ENCODE measurements at regions not wholly inside any gene's neighbourhood (a gene's known extent, or its start where the extent isn't known, plus 50 kb on each side); places are given as distances from the start of the nearest gene placed in this dataset.
A peak's percentile ranks its signal among the peaks of the same experiment; 100 is the strongest.

GRCh38 chr21:36207577-36208320 lies 51.1 kb downstream of the DOP1B start:
- Histone ChIP-seq H3K4me1 (ENCODE audit: control insufficient read depth in 1 of 2, insufficient read depth in 2 of 2, low read length in 2 of 2) (no peaks in the 10 kb centered on the region), H3K27ac (ENCODE audit: low read depth in 1 of 2, low read length in 2 of 2) (no peak overlapping the region), H3K4me3 (ENCODE audit: low read length in 2 of 2) (no peak overlapping the region), H3K27me3 (ENCODE audit: control insufficient read depth in 1 of 2, insufficient read depth in 2 of 2, low read length in 1 of 2) (no peaks in the 10 kb centered on the region), H3K36me3 (ENCODE audit: control insufficient read depth in 1 of 2, insufficient read depth in 2 of 2, low read length in 1 of 2) (no peaks in the 10 kb centered on the region), H3K9me3 (ENCODE audit: control insufficient read depth, low read length) (no peaks in the 10 kb centered on the region)
- intact Hi-C loops (cut with DNase I): loop anchor here in 1 of 2 donors (5.0 kb wide), 1 partner anchor 65 kb away; no protein-coding TSS in a partner anchor
- ATAC-seq (ENCODE audit: low FRiP score) (no peak), DNase-seq (peak in 1 of 2 donors; percentile 53)
- WGBS, 2 donors: 88 to 92% methylated on average over 15 of the region's 15 CpGs

- H3K36me3 ChIP-seq (ENCODE audit: control insufficient read depth in 1 of 2, insufficient read depth in 2 of 2, low read length in 1 of 2): no peaks in the 10 kb centered on the region
- intact Hi-C loops (cut with DNase I): loop anchor here in 1 of 2 donors (5.0 kb wide), 1 partner anchor 66 kb away; no protein-coding TSS in a partner anchor
- H3K4me3 ChIP-seq (ENCODE audit: low read length in 2 of 2): no peak overlapping the region
- H3K9me3 ChIP-seq (ENCODE audit: control insufficient read depth, low read length): no peaks in the 10 kb centered on the region
- peak in 1 of 2 donors; percentile 51 for DNase-seq
- H3K4me1 ChIP-seq (ENCODE audit: control insufficient read depth in 1 of 2, insufficient read depth in 2 of 2, low read length in 2 of 2): no peaks in the 10 kb centered on the region
- no peak overlapping the region for H3K27ac ChIP-seq (ENCODE audit: low read depth in 1 of 2, low read length in 2 of 2)
- H3K27me3 ChIP-seq (ENCODE audit: control insufficient read depth in 1 of 2, insufficient read depth in 2 of 2, low read length in 1 of 2): no peaks in the 10 kb centered on the region
- 94 to 95% methylated on average over 27 of the region's 27 CpGs for WGBS, 2 donors
- no peak for ATAC-seq (ENCODE audit: low FRiP score)
Measured at GRCh38 chr21:36208326-36209013, 51.8 kb downstream of the DOP1B start.

GRCh38 chr21:36209626-36210171 lies 53.1 kb downstream of the DOP1B start:
- Histone ChIP-seq H3K27ac (ENCODE audit: low read depth in 1 of 2, low read length in 2 of 2) (no peak overlapping the region), H3K4me1 (ENCODE audit: control insufficient read depth in 1 of 2, insufficient read depth in 2 of 2, low read length in 2 of 2) (no peaks in the 10 kb centered on the region), H3K27me3 (ENCODE audit: control insufficient read depth in 1 of 2, insufficient read depth in 2 of 2, low read length in 1 of 2) (no peaks in the 10 kb centered on the region), H3K9me3 (ENCODE audit: control insufficient read depth, low read length) (no peaks in the 10 kb centered on the region), H3K36me3 (ENCODE audit: control insufficient read depth in 1 of 2, insufficient read depth in 2 of 2, low read length in 1 of 2) (no peaks in the 10 kb centered on the region), H3K4me3 (ENCODE audit: low read length in 2 of 2) (no peak overlapping the region)
- DNase-seq (no peak), ATAC-seq (ENCODE audit: low FRiP score) (no peak)
- intact Hi-C loops (cut with DNase I): loop anchor here in 1 of 2 donors (5.0 kb wide), 1 partner anchor 67 kb away; no protein-coding TSS in a partner anchor
- WGBS, 2 donors: 89% methylated on average over 11 of the region's 11 CpGs

GRCh38 chr21:36210779-36211659 lies 54.4 kb downstream of the DOP1B start:
- H3K4me3 ChIP-seq (ENCODE audit: low read length in 2 of 2): no peak overlapping the region
- H3K27ac ChIP-seq (ENCODE audit: low read depth in 1 of 2, low read length in 2 of 2): no peak overlapping the region
- H3K36me3 ChIP-seq (ENCODE audit: control insufficient read depth in 1 of 2, insufficient read depth in 2 of 2, low read length in 1 of 2): no peaks in the 10 kb centered on the region
- intact Hi-C loops (cut with DNase I): no loop called here
- DNase-seq (peak in 1 of 2 donors; percentile 37), ATAC-seq (ENCODE audit: low FRiP score) (no peak)
- H3K27me3 ChIP-seq (ENCODE audit: control insufficient read depth in 1 of 2, insufficient read depth in 2 of 2, low read length in 1 of 2): no peaks in the 10 kb centered on the region
- no peaks in the 10 kb centered on the region for H3K9me3 ChIP-seq (ENCODE audit: control insufficient read depth, low read length)
- 90 to 91% methylated on average over 21 of the region's 21 CpGs for WGBS, 2 donors
- no peaks in the 10 kb centered on the region for H3K4me1 ChIP-seq (ENCODE audit: control insufficient read depth in 1 of 2, insufficient read depth in 2 of 2, low read length in 2 of 2)

- intact Hi-C loops (cut with DNase I): loop anchor here in 1 of 2 donors (2.0 kb wide), 1 partner anchor 55 kb away; the partner anchor contains the start of gene DOP1B
- DNase-seq (peak in 1 of 2 donors; percentile 45), ATAC-seq (ENCODE audit: low FRiP score) (no peak)
- no peak overlapping the region for H3K4me3 ChIP-seq (ENCODE audit: low read length in 2 of 2)
- no peak overlapping the region for H3K27ac ChIP-seq (ENCODE audit: low read depth in 1 of 2, low read length in 2 of 2)
- H3K9me3 ChIP-seq (ENCODE audit: control insufficient read depth, low read length): no peaks in the 10 kb centered on the region
- H3K4me1 ChIP-seq (ENCODE audit: control insufficient read depth in 1 of 2, insufficient read depth in 2 of 2, low read length in 2 of 2): no peaks in the 10 kb centered on the region
- 90 to 94% methylated on average over 9 of the region's 9 CpGs for WGBS, 2 donors
- peaks cover 0 to 3% of the 10 kb centered on the region in 2 donors for H3K36me3 ChIP-seq (ENCODE audit: control insufficient read depth in 1 of 2, insufficient read depth in 2 of 2, low read length in 1 of 2)
- H3K27me3 ChIP-seq (ENCODE audit: control insufficient read depth in 1 of 2, insufficient read depth in 2 of 2, low read length in 1 of 2): no peaks in the 10 kb centered on the region
Measured at GRCh38 chr21:36211660-36212512, 55.3 kb downstream of the DOP1B start.

GRCh38 chr21:36212513-36212780 lies 55.8 kb downstream of the DOP1B start:
- intact Hi-C loops (cut with DNase I): loop anchor here in 1 of 2 donors (2.0 kb wide), 1 partner anchor 56 kb away; the partner anchor contains the start of gene DOP1B
- ATAC-seq (ENCODE audit: low FRiP score) (no peak), DNase-seq (peak in 1 of 2 donors; percentile 2)
- H3K27me3 ChIP-seq (ENCODE audit: control insufficient read depth in 1 of 2, insufficient read depth in 2 of 2, low read length in 1 of 2): no peaks in the 10 kb centered on the region
- H3K4me3 ChIP-seq (ENCODE audit: low read length in 2 of 2): no peak overlapping the region
- H3K27ac ChIP-seq (ENCODE audit: low read depth in 1 of 2, low read length in 2 of 2): no peak overlapping the region
- peaks cover 0 to 3% of the 10 kb centered on the region in 2 donors for H3K36me3 ChIP-seq (ENCODE audit: control insufficient read depth in 1 of 2, insufficient read depth in 2 of 2, low read length in 1 of 2)
- H3K4me1 ChIP-seq (ENCODE audit: control insufficient read depth in 1 of 2, insufficient read depth in 2 of 2, low read length in 2 of 2): no peaks in the 10 kb centered on the region
- 94 to 95% methylated on average over 5 of the region's 5 CpGs for WGBS, 2 donors
- H3K9me3 ChIP-seq (ENCODE audit: control insufficient read depth, low read length): no peaks in the 10 kb centered on the region

- H3K36me3 ChIP-seq (ENCODE audit: control insufficient read depth in 1 of 2, insufficient read depth in 2 of 2, low read length in 1 of 2): peaks cover 0 to 3% of the 10 kb centered on the region in 2 donors
- H3K4me1 ChIP-seq (ENCODE audit: control insufficient read depth in 1 of 2, insufficient read depth in 2 of 2, low read length in 2 of 2): no peaks in the 10 kb centered on the region
- no peaks in the 10 kb centered on the region for H3K9me3 ChIP-seq (ENCODE audit: control insufficient read depth, low read length)
- H3K27me3 ChIP-seq (ENCODE audit: control insufficient read depth in 1 of 2, insufficient read depth in 2 of 2, low read length in 1 of 2): no peaks in the 10 kb centered on the region
- no peak for ATAC-seq (ENCODE audit: low FRiP score)
- 87 to 98% methylated on average over 3 of the region's 3 CpGs for WGBS, 2 donors
- no peak overlapping the region for H3K27ac ChIP-seq (ENCODE audit: low read depth in 1 of 2, low read length in 2 of 2)
- DNase-seq: no peak
- intact Hi-C loops (cut with DNase I): no loop called here
- H3K4me3 ChIP-seq (ENCODE audit: low read length in 2 of 2): no peak overlapping the region
Measured at GRCh38 chr21:36214561-36214960, 57.9 kb downstream of the DOP1B start.

Data from aorta (tissue), 5 donors.